PC-9 (cell line): ENCODE measurements at regions not wholly inside any gene's neighbourhood (a gene's known extent, or its start where the extent isn't known, plus 50 kb on each side); places are given as distances from the start of the nearest gene placed in this dataset.

Experiments used
- EZH2 ChIP-seq: fragments of 200-600 bp; sonication (generic); IDR thresholded peaks from 2 replicates; pipeline ENCODE4 v1.8.0; 2017; ENCODE audit warnings: antibody characterized with exemption, low read depth
- TF ChIP-seq, protein P1 (sequence below): fragments of 200-600 bp; sonication (generic); conservative IDR thresholded peaks from 2 replicates; pipeline ENCODE4 v1.6.1; 2017; ENCODE audit warnings: mixed run types, antibody characterized with exemption, mild to moderate bottlenecking, moderate library complexity

DNA sequence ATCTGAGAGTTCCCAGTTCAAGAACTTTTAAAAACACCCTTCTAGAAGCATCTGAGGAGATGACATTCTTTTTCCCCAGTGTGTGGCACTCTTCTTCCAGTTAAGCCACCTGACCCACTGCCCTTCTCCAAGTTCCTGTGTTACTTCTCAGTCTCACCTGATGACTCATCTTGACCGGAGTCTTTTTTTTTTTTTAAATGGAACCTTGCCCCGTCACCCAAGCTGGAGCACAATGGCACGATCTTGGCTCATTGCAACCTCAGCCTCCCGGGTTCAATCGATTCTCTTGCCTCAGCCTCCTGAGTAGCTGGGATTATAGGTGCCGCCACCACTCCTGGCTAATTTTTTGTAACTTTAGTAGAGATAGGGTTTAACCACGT is 224.1 kb upstream of the DAB2 start:
- TF ChIP-seq, protein P1, sequence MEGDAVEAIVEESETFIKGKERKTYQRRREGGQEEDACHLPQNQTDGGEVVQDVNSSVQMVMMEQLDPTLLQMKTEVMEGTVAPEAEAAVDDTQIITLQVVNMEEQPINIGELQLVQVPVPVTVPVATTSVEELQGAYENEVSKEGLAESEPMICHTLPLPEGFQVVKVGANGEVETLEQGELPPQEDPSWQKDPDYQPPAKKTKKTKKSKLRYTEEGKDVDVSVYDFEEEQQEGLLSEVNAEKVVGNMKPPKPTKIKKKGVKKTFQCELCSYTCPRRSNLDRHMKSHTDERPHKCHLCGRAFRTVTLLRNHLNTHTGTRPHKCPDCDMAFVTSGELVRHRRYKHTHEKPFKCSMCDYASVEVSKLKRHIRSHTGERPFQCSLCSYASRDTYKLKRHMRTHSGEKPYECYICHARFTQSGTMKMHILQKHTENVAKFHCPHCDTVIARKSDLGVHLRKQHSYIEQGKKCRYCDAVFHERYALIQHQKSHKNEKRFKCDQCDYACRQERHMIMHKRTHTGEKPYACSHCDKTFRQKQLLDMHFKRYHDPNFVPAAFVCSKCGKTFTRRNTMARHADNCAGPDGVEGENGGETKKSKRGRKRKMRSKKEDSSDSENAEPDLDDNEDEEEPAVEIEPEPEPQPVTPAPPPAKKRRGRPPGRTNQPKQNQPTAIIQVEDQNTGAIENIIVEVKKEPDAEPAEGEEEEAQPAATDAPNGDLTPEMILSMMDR, result no peak
- TF ChIP-seq EZH2, result no peak
